WI38 (cell line): ENCODE measurements at regions not wholly inside any gene's neighbourhood (a gene's known extent, or its start where the extent isn't known, plus 50 kb on each side); places are given as distances from the start of the nearest gene placed in this dataset.
"Not testable (repeated sequence)": the region's sequence is repeated elsewhere in the genome, so short reads cannot be mapped to it uniquely, and the experiment has no call there.

Experiments
- H3K4me3 ChIP-seq: 2 replicates; pipeline ENCODE4 v1.5.1; 2011; ENCODE audit warnings: low read depth, mild to moderate bottlenecking, control low read depth, low read length
- CTCF ChIP-seq: IDR thresholded peaks from 2 replicates; pipeline ENCODE4 v1.5.1; 2012; ENCODE audit warnings: low read depth, mild to moderate bottlenecking, control low read depth, low read length

- no peak for TF ChIP-seq CTCF
These were observed 51.6 kb upstream of the CNTLN start for GRCh38 chr9:17083258-17083657.

GRCh38 chr9:17082343-17083064 is 52.3 kb upstream of the CNTLN start:
- TF ChIP-seq CTCF = no peak
- H3K4me3 ChIP-seq = no peak overlapping the region

More at GRCh38 chr9:17083258-17083657, 51.6 kb upstream of the CNTLN start:
- H3K4me3 ChIP-seq = no peak overlapping the region

GRCh38 chr9:17081814-17082213 is 53.0 kb upstream of the CNTLN start:
- TF ChIP-seq CTCF = no peak
- no peak overlapping the region for H3K4me3 ChIP-seq

GRCh38 chr9:17081351-17081750 is 53.5 kb upstream of the CNTLN start:
- TF ChIP-seq CTCF = no peak
- no peak overlapping the region for H3K4me3 ChIP-seq

- TF ChIP-seq CTCF = no peak
- no peak overlapping the region for H3K4me3 ChIP-seq
These were observed 58.9 kb upstream of the CNTLN start for GRCh38 chr9:17075758-17076485.

- no peak overlapping the region for H3K4me3 ChIP-seq
- TF ChIP-seq CTCF = no peak
These were observed 59.6 kb upstream of the CNTLN start for GRCh38 chr9:17075146-17075757.

- not testable (repeated sequence) for H3K4me3 ChIP-seq
These were observed 62.3 kb upstream of the CNTLN start for GRCh38 chr9:17072563-17072962.
